ENCODE measurements at regions not wholly inside any gene's neighbourhood (a gene's known extent, or its start where the extent isn't known, plus 50 kb on each side); places are given as distances from the start of the nearest gene placed in this dataset.

- H3K9me3 Mint-ChIP-seq, result no peaks in the 10 kb centered on the region
- H3K27me3 Mint-ChIP-seq, result peaks cover 12 to 20% of the 10 kb centered on the region in 2 donors
Measured at GRCh38 chr4:55747793-55748192, 71.8 kb upstream of the EXOC1L start.

GRCh38 chr4:55749666-55750065 lies 69.9 kb upstream of the EXOC1L start:
- no peak for DNase-seq
- Mint-ChIP-seq H3K4me1 (no peaks in the 10 kb centered on the region), H3K27me3 (peaks cover 12 to 19% of the 10 kb centered on the region in 2 donors), H3K27ac (no peak overlapping the region), H3K9me3 (no peaks in the 10 kb centered on the region), H3K4me3 (no peak overlapping the region), H3K36me3 (no peaks in the 10 kb centered on the region)
- no peak overlapping the region for H3K4me3 ChIP-seq (ENCODE audit: control insufficient read depth in 1 of 2, extremely low read depth in 1 of 2, low read length in 1 of 2)
- H3K27me3 ChIP-seq (replicated peaks in 1 of 2; ENCODE audit: control insufficient read depth in 2 of 2, extremely low read depth in 1 of 2, insufficient read depth in 2 of 2, low read length in 1 of 2), result no peaks in the 10 kb centered on the region
- ChIA-PET CTCF (interaction anchor here in 1 of 2 donors (0.6 kb wide), 1 partner anchor 1351 kb away, joined by 3 read pairs; no protein-coding TSS in a partner anchor), POLR2A (no interaction called here)
- H3K9me3 ChIP-seq, result no peaks in the 10 kb centered on the region
- WGBS (ENCODE audit: insufficient coverage), result no CpG with 5 or more reads among the region's 1 CpG
- ATAC-seq (replicated peaks in 1 of 4), result no peak
- no peaks in the 10 kb centered on the region for H3K4me1 ChIP-seq (ENCODE audit: control insufficient read depth in 1 of 2, extremely low read depth in 1 of 2, insufficient read depth in 2 of 2, low read length in 2 of 2)
- no peaks in the 10 kb centered on the region for H3K36me3 ChIP-seq (ENCODE audit: control insufficient read depth in 2 of 2, extremely low read depth in 1 of 2, insufficient read depth in 1 of 2, low read length in 1 of 2)
- no peak overlapping the region for H3K27ac ChIP-seq (ENCODE audit: low read length)

More at GRCh38 chr4:55747793-55748192, 71.8 kb upstream of the EXOC1L start:
- no peak for DNase-seq
- no peak overlapping the region for H3K27ac Mint-ChIP-seq
- H3K4me3 Mint-ChIP-seq, result no peak overlapping the region
- Histone ChIP-seq H3K27me3 (replicated peaks in 1 of 2; ENCODE audit: control insufficient read depth in 2 of 2, extremely low read depth in 1 of 2, insufficient read depth in 2 of 2, low read length in 1 of 2) (peaks cover 0 to 3% of the 10 kb centered on the region in 2 experiments), H3K27ac (ENCODE audit: low read length) (no peak overlapping the region), H3K4me1 (ENCODE audit: control insufficient read depth in 1 of 2, extremely low read depth in 1 of 2, insufficient read depth in 2 of 2, low read length in 2 of 2) (no peaks in the 10 kb centered on the region), H3K4me3 (ENCODE audit: control insufficient read depth in 1 of 2, extremely low read depth in 1 of 2, low read length in 1 of 2) (no peak overlapping the region), H3K36me3 (ENCODE audit: control insufficient read depth in 2 of 2, extremely low read depth in 1 of 2, insufficient read depth in 1 of 2, low read length in 1 of 2) (no peaks in the 10 kb centered on the region), H3K9me3 (no peaks in the 10 kb centered on the region)
- CTCF ChIA-PET, result interaction anchor here in 1 of 2 donors (0.6 kb wide), 1 partner anchor 1449 kb away, joined by 4 read pairs; no protein-coding TSS in a partner anchor
- POLR2A ChIA-PET, result no interaction called here
- ATAC-seq (replicated peaks in 1 of 4), result no peak
- H3K4me1 Mint-ChIP-seq, result no peaks in the 10 kb centered on the region
- no peaks in the 10 kb centered on the region for H3K36me3 Mint-ChIP-seq
- 94% methylated on average over 3 of the region's 6 CpGs for WGBS (ENCODE audit: insufficient coverage)

GRCh38 chr4:55752810-55753209 lies 66.8 kb upstream of the EXOC1L start:
- WGBS (ENCODE audit: insufficient coverage), result 75% methylated on average over 2 of the region's 5 CpGs
- H3K4me1 Mint-ChIP-seq, result peaks cover 0 to 10% (median 0%) of the 10 kb centered on the region in 3 donors
- CTCF ChIA-PET, result interaction anchor here in 1 of 2 donors (0.6 kb wide), 1 partner anchor 399 kb away, joined by 3 read pairs; no protein-coding TSS in a partner anchor

GRCh38 chr4:55753856-55754255 lies 65.7 kb upstream of the EXOC1L start:
- no peaks in the 10 kb centered on the region for H3K9me3 Mint-ChIP-seq

More at GRCh38 chr4:55752810-55753209, 66.8 kb upstream of the EXOC1L start:
- H3K27me3 Mint-ChIP-seq, result peaks cover 8 to 12% of the 10 kb centered on the region in 2 donors
- Histone ChIP-seq H3K4me3 (ENCODE audit: control insufficient read depth in 1 of 2, extremely low read depth in 1 of 2, low read length in 1 of 2) (no peak overlapping the region), H3K4me1 (ENCODE audit: control insufficient read depth in 1 of 2, extremely low read depth in 1 of 2, insufficient read depth in 2 of 2, low read length in 2 of 2) (no peaks in the 10 kb centered on the region), H3K27ac (ENCODE audit: low read length) (no peak overlapping the region), H3K27me3 (replicated peaks in 1 of 2; ENCODE audit: control insufficient read depth in 2 of 2, extremely low read depth in 1 of 2, insufficient read depth in 2 of 2, low read length in 1 of 2) (no peaks in the 10 kb centered on the region), H3K9me3 (no peaks in the 10 kb centered on the region), H3K36me3 (ENCODE audit: control insufficient read depth in 2 of 2, extremely low read depth in 1 of 2, insufficient read depth in 1 of 2, low read length in 1 of 2) (no peaks in the 10 kb centered on the region)
- DNase-seq, result no peak
- no peaks in the 10 kb centered on the region for H3K36me3 Mint-ChIP-seq
- H3K9me3 Mint-ChIP-seq, result no peaks in the 10 kb centered on the region
- POLR2A ChIA-PET, result no interaction called here
- H3K4me3 Mint-ChIP-seq, result no peak overlapping the region
- no peak overlapping the region for H3K27ac Mint-ChIP-seq
- ATAC-seq (replicated peaks in 1 of 4), result no peak

GRCh38 chr4:55754754-55755350 lies 64.7 kb upstream of the EXOC1L start:
- WGBS (ENCODE audit: insufficient coverage), result no CpG with 5 or more reads among the region's 6 CpGs
- Mint-ChIP-seq H3K4me3 (no peak overlapping the region), H3K27ac (no peak overlapping the region), H3K4me1 (peaks cover 0 to 14% (median 0%) of the 10 kb centered on the region in 3 donors), H3K36me3 (no peaks in the 10 kb centered on the region), H3K27me3 (peaks cover 0 to 3% of the 10 kb centered on the region in 2 donors), H3K9me3 (no peaks in the 10 kb centered on the region)
- Histone ChIP-seq H3K27ac (ENCODE audit: low read length) (no peak overlapping the region), H3K27me3 (replicated peaks in 1 of 2; ENCODE audit: control insufficient read depth in 2 of 2, extremely low read depth in 1 of 2, insufficient read depth in 2 of 2, low read length in 1 of 2) (no peaks in the 10 kb centered on the region), H3K4me3 (ENCODE audit: control insufficient read depth in 1 of 2, extremely low read depth in 1 of 2, low read length in 1 of 2) (no peak overlapping the region), H3K9me3 (no peaks in the 10 kb centered on the region), H3K36me3 (ENCODE audit: control insufficient read depth in 2 of 2, extremely low read depth in 1 of 2, insufficient read depth in 1 of 2, low read length in 1 of 2) (no peaks in the 10 kb centered on the region), H3K4me1 (ENCODE audit: control insufficient read depth in 1 of 2, extremely low read depth in 1 of 2, insufficient read depth in 2 of 2, low read length in 2 of 2) (no peaks in the 10 kb centered on the region)
- POLR2A ChIA-PET, result no interaction called here
- CTCF ChIA-PET, result interaction anchor here in 1 of 2 donors (0.9 kb wide), 1 partner anchor 408 kb away, joined by 3 read pairs; no protein-coding TSS in a partner anchor
- DNase-seq (no peak), ATAC-seq (replicated peaks in 1 of 4) (no peak)

More at GRCh38 chr4:55753856-55754255, 65.7 kb upstream of the EXOC1L start:
- Histone ChIP-seq H3K4me1 (ENCODE audit: control insufficient read depth in 1 of 2, extremely low read depth in 1 of 2, insufficient read depth in 2 of 2, low read length in 2 of 2) (no peaks in the 10 kb centered on the region), H3K9me3 (no peaks in the 10 kb centered on the region), H3K27me3 (replicated peaks in 1 of 2; ENCODE audit: control insufficient read depth in 2 of 2, extremely low read depth in 1 of 2, insufficient read depth in 2 of 2, low read length in 1 of 2) (no peaks in the 10 kb centered on the region), H3K36me3 (ENCODE audit: control insufficient read depth in 2 of 2, extremely low read depth in 1 of 2, insufficient read depth in 1 of 2, low read length in 1 of 2) (no peaks in the 10 kb centered on the region), H3K4me3 (ENCODE audit: control insufficient read depth in 1 of 2, extremely low read depth in 1 of 2, low read length in 1 of 2) (no peak overlapping the region), H3K27ac (ENCODE audit: low read length) (no peak overlapping the region)
- DNase-seq (no peak), ATAC-seq (replicated peaks in 1 of 4) (no peak)
- Mint-ChIP-seq H3K4me1 (peaks cover 0 to 14% (median 0%) of the 10 kb centered on the region in 3 donors), H3K27ac (no peak overlapping the region), H3K4me3 (no peak overlapping the region), H3K27me3 (peaks cover 4 to 5% of the 10 kb centered on the region in 2 donors), H3K36me3 (no peaks in the 10 kb centered on the region)
- POLR2A ChIA-PET, result no interaction called here
- CTCF ChIA-PET, result no interaction called here
- no CpG with 5 or more reads among the region's 1 CpG for WGBS (ENCODE audit: insufficient coverage)

GRCh38 chr4:55756208-55756607 lies 63.4 kb upstream of the EXOC1L start:
- Mint-ChIP-seq H3K4me3 (no peak overlapping the region), H3K9me3 (no peaks in the 10 kb centered on the region), H3K4me1 (peaks cover 0 to 14% (median 0%) of the 10 kb centered on the region in 3 donors), H3K27me3 (peaks cover under 1 to 4% of the 10 kb centered on the region in 2 donors), H3K27ac (no peak overlapping the region), H3K36me3 (no peaks in the 10 kb centered on the region)
- H3K4me3 ChIP-seq (ENCODE audit: control insufficient read depth in 1 of 2, extremely low read depth in 1 of 2, low read length in 1 of 2), result no peak overlapping the region
- H3K36me3 ChIP-seq (ENCODE audit: control insufficient read depth in 2 of 2, extremely low read depth in 1 of 2, insufficient read depth in 1 of 2, low read length in 1 of 2), result no peaks in the 10 kb centered on the region
- no peak overlapping the region for H3K27ac ChIP-seq (ENCODE audit: low read length)
- WGBS (ENCODE audit: insufficient coverage), result no CpG with 5 or more reads among the region's 3 CpGs
- ChIA-PET POLR2A (no interaction called here), CTCF (no interaction called here)
- DNase-seq, result no peak
- no peaks in the 10 kb centered on the region for H3K27me3 ChIP-seq (replicated peaks in 1 of 2; ENCODE audit: control insufficient read depth in 2 of 2, extremely low read depth in 1 of 2, insufficient read depth in 2 of 2, low read length in 1 of 2)
- H3K4me1 ChIP-seq (ENCODE audit: control insufficient read depth in 1 of 2, extremely low read depth in 1 of 2, insufficient read depth in 2 of 2, low read length in 2 of 2), result no peaks in the 10 kb centered on the region
- ATAC-seq (replicated peaks in 1 of 4), result no peak
- no peaks in the 10 kb centered on the region for H3K9me3 ChIP-seq

Measured in T-cell (primary cell).